ENCODE measurements at regions not wholly inside any gene's neighbourhood (a gene's known extent, or its start where the extent isn't known, plus 50 kb on each side); places are given as distances from the start of the nearest gene placed in this dataset.

- TF ChIP-seq POLR2AphosphoS5 (IDR thresholded peaks at IDR 0.05; ENCODE audit: low read depth, low read length) (no peak), REST (IDR thresholded peaks at IDR 0.05; ENCODE audit: insufficient read depth in 1 of 2, low read depth in 2 of 2, low read length in 2 of 2) (no peak), SIN3A (IDR thresholded peaks at IDR 0.05; ENCODE audit: borderline replicate concordance, insufficient read depth, low read length) (no peak), TAF1 (IDR thresholded peaks at IDR 0.05; ENCODE audit: borderline replicate concordance, insufficient read depth, low read length) (no peak)
These were observed 62.4 kb upstream of the MARCHF10 start for GRCh38 chr17:62870552-62870971.

All from PFSK-1 (cell line).